ENCODE measurements at regions not wholly inside any gene's neighbourhood (a gene's known extent, or its start where the extent isn't known, plus 50 kb on each side); places are given as distances from the start of the nearest gene placed in this dataset.

DNA sequence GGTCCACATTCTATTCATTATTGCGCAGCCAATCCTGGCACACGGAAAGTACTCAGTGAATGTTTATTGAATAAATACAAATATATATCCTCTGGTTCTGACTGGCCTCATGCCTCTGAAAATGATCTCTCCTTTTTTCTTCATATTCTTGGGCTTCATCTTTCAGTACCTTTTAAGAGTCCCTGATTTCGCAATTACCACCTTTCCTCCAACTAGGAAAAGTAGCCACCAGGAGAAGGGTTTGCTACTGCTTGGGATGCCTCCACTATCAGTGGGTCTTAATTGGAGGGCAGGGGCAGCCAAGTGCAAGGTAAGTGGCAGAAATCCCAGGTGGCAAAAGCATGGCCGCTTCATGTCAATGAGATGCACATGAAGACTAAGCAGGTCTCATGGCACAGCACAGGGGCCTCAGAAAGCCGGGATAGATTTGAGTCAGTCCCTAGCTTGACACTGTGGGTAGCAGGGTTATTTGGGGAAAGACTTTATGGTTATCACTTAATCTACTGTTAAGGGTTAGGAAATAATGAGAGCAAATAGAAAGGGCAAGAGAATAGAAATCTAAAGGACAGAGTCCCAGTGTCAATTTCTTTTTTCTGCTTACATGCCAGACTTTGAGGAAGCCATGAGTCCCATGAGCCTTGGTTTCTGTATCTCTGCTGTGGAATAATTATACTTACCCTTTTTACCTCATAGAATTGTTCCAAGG is 361.1 kb downstream of the MAN2A1 start:
- TF ChIP-seq, protein P1, sequence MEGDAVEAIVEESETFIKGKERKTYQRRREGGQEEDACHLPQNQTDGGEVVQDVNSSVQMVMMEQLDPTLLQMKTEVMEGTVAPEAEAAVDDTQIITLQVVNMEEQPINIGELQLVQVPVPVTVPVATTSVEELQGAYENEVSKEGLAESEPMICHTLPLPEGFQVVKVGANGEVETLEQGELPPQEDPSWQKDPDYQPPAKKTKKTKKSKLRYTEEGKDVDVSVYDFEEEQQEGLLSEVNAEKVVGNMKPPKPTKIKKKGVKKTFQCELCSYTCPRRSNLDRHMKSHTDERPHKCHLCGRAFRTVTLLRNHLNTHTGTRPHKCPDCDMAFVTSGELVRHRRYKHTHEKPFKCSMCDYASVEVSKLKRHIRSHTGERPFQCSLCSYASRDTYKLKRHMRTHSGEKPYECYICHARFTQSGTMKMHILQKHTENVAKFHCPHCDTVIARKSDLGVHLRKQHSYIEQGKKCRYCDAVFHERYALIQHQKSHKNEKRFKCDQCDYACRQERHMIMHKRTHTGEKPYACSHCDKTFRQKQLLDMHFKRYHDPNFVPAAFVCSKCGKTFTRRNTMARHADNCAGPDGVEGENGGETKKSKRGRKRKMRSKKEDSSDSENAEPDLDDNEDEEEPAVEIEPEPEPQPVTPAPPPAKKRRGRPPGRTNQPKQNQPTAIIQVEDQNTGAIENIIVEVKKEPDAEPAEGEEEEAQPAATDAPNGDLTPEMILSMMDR (IDR thresholded peaks at IDR 0.05) = no peak
- TF ChIP-seq EP300 (IDR thresholded peaks at IDR 0.05) = no peak
